ENCODE measurements at regions not wholly inside any gene's neighbourhood (a gene's known extent, or its start where the extent isn't known, plus 50 kb on each side); places are given as distances from the start of the nearest gene placed in this dataset.

DNA sequence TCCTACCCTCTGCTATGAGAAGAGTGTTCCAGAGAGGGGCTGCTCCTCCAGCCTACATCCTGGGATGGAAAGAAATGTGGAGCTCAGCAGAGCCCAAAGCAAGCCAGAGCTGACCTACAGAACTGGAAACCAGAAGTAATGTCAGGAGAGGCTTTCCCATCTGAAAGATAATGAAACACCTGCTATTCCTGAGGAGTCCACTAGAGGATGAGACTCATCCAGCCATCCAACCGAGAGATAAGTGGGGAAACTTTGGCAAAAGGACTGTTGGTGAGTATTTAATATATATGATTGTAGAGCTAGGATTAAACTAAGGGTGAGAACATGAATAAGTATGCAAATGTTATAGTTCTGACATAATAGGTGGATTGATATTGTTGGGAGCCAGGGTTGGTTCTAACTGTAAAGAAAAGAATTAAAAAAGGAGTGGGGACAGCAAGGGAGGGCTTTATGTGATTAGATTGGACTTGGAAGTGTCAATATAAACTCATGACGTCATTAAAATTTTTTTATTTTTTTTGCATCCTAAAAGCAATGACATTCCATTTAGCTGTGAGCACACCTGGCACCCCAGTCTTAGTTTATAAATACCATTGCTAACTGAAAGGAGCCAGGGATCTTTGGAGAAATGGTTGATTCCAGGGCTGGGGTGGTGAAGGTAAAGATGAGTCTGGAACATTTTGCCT, 312.8 kb upstream of the NFE2L3 start:
- no peak overlapping the region for H3K4me3 ChIP-seq (ENCODE audit: low read length)
- TF ChIP-seq, protein P1, sequence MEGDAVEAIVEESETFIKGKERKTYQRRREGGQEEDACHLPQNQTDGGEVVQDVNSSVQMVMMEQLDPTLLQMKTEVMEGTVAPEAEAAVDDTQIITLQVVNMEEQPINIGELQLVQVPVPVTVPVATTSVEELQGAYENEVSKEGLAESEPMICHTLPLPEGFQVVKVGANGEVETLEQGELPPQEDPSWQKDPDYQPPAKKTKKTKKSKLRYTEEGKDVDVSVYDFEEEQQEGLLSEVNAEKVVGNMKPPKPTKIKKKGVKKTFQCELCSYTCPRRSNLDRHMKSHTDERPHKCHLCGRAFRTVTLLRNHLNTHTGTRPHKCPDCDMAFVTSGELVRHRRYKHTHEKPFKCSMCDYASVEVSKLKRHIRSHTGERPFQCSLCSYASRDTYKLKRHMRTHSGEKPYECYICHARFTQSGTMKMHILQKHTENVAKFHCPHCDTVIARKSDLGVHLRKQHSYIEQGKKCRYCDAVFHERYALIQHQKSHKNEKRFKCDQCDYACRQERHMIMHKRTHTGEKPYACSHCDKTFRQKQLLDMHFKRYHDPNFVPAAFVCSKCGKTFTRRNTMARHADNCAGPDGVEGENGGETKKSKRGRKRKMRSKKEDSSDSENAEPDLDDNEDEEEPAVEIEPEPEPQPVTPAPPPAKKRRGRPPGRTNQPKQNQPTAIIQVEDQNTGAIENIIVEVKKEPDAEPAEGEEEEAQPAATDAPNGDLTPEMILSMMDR (IDR thresholded peaks at IDR 0.05; ENCODE audit: insufficient read depth, low read depth, low read length, missing control alignments), result peak; percentile 65
- DNase-seq (ENCODE audit: low read depth), result no peak

GRCh38 chr7:25840209-25840792, 311.7 kb upstream of the NFE2L3 start:
- no peak for DNase-seq (ENCODE audit: low read depth)
- no peak overlapping the region for H3K4me3 ChIP-seq (ENCODE audit: low read length)
- TF ChIP-seq, protein P1 (IDR thresholded peaks at IDR 0.05; ENCODE audit: insufficient read depth, low read depth, low read length, missing control alignments), result no peak

- H3K4me3 ChIP-seq (ENCODE audit: low read length), result no peak overlapping the region
- DNase-seq (ENCODE audit: low read depth), result no peak
- TF ChIP-seq, protein P1 (IDR thresholded peaks at IDR 0.05; ENCODE audit: insufficient read depth, low read depth, low read length, missing control alignments), result no peak
Observed at GRCh38 chr7:25841575-25841974, 310.4 kb upstream of the NFE2L3 start.

DNA sequence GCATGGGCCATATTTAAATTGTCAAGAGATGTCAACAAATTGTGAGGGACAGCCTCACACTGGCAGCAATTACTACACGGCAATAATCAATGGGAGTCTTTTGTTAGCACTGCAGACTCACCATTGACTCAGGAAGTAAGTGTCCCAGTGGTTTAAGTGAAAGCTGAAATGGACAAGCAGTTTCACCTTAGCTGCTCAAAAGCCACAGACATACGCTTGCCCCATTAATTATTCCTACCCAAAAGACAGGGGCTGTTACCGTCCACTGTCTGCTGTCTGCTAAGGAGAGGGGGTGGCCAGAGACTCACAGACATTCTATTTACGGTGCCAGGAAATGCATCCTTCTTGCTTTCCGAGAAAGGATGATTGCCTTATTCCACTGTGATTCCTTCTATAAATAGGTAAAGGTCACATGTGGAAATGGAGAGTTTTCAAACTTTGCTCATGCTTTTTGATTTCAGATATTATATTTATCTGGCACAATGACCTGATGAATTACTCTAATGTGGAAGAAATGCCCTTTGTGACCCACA, 309.7 kb upstream of the NFE2L3 start:
- DNase-seq (ENCODE audit: low read depth), result no peak
- TF ChIP-seq, protein P1 (IDR thresholded peaks at IDR 0.05; ENCODE audit: insufficient read depth, low read depth, low read length, missing control alignments), result no peak
- H3K4me3 ChIP-seq (ENCODE audit: low read length), result no peak overlapping the region

DNA sequence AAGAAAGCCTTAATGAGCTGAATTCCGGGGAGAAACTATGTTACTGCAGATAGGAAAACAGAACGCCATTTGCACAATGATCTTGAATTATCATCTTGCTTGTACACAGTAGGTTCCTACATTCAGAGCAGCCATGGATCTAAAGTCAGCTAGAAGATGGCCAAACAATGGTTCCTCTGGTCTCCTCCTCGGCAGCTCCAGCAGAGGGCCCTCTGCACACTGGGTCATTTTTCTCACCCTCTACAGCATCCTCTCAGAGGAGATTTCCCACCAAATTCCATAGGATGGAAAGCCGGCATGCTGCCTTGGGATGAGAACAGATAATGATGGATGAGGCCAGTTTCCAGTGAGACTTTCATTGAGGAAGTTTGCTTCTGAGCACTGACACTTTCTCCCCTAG, 308.5 kb upstream of the NFE2L3 start:
- no peak for DNase-seq (ENCODE audit: low read depth)
- no peak overlapping the region for H3K4me3 ChIP-seq (ENCODE audit: low read length)
- TF ChIP-seq, protein P1 (IDR thresholded peaks at IDR 0.05; ENCODE audit: insufficient read depth, low read depth, low read length, missing control alignments), result no peak

GRCh38 chr7:25844102-25844870, 307.7 kb upstream of the NFE2L3 start:
- DNase-seq (ENCODE audit: low read depth), result no peak
- H3K4me3 ChIP-seq (ENCODE audit: low read length), result no peak overlapping the region
- TF ChIP-seq, protein P1 (IDR thresholded peaks at IDR 0.05; ENCODE audit: insufficient read depth, low read depth, low read length, missing control alignments), result no peak
